D341Med (cell line): ENCODE measurements at regions not wholly inside any gene's neighbourhood (a gene's known extent, or its start where the extent isn't known, plus 50 kb on each side); places are given as distances from the start of the nearest gene placed in this dataset.
"Not testable (repeated sequence)": the region's sequence is repeated elsewhere in the genome, so short reads cannot be mapped to it uniquely, and the experiment has no call there.

Source experiments
- DNase-seq: peaks from one replicate; pipeline ENCODE4 v3.0.0; 2012; ENCODE audit warnings: low spot score

DNA sequence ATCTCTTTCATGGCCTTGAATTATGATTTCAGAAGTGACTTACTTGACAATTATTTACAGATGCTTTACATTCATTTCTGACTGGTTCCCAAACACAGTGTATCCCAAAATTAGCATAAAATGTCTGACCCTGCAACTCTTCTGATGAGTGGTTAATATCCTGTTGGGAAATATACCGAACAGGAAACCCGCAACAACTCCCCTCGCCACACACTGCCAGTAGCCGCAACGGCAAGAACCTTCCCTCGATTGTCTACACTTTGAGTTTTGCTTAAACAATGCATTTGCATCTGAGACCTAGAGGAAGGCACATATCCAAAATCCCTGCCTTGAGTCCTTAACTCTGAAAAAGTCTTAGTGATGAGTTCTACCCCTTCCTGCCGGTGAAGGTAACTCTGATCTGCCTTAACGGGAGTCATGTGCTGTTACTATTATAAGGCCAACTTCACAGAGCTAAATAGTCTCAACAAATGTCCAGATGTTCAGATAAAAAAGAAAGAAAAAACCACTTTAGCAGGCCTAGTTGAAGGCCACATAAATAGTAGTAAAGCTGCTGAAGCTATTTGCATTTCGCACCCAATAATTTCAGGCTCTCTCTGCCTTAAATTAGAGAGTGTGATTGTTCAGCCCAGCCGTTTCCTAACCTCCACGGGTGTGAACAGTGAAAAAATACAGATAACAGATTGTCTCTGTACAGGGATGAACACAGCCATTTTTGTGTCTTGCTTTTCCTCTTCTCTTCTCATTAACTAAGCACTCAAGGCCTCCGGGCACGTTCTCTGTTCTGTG, 321.1 kb downstream of the HS3ST3B1 start:
- no peak for DNase-seq

DNA sequence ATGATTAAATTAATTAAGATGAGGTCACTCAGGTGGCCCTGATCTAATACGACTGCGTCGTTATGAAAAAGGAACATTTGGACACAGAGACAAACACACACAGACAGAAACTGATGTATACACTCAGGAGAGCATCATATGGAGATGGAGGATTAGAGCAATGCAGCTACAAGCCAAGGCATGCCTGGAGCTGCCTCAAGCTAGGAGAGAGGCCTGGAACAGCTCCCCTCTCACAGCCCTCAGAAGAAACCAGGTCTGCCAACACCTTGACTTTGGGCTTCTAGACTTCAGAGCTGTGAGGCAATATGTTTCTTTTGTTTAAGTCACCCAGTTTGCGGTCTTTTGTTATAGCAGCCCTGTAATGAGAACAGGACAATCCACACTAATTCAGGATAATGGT, 318.9 kb downstream of the HS3ST3B1 start:
- DNase-seq = no peak

DNA sequence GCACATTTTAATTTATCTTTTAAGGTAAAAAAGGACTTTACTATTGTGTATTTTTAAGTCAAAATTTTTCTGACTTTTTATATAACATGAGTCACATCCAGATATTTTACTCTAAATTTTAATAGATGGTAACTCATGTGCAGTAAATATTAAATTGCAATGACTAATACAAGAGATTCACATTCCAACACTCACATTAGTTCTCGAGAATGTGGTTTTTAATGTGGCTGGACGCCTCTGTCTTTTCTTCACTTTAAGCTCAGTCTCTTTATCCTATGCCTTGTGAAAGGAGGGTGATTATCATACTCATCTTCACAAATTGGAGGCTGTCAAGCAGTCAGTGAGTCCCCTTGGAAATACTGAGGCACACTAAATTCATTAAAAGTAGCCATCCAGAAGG, 315.6 kb downstream of the HS3ST3B1 start:
- DNase-seq = no peak

DNA sequence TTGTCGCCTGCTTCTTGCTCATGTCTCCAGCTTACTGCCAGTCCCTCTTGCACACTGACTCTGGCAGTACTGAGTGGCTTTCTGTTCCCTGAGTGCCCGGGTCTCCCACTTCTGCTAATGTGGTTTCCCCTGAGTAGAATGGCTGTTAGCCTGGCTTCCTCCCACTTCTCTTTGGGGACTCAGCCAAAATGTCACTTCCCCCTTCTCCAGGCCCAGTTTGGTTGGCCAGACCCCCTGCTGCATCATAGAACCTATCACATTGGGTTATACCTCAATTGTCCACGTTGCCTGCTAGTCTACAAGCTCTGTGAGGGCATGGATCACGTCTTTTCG, 304.4 kb downstream of the HS3ST3B1 start:
- no peak for DNase-seq

DNA sequence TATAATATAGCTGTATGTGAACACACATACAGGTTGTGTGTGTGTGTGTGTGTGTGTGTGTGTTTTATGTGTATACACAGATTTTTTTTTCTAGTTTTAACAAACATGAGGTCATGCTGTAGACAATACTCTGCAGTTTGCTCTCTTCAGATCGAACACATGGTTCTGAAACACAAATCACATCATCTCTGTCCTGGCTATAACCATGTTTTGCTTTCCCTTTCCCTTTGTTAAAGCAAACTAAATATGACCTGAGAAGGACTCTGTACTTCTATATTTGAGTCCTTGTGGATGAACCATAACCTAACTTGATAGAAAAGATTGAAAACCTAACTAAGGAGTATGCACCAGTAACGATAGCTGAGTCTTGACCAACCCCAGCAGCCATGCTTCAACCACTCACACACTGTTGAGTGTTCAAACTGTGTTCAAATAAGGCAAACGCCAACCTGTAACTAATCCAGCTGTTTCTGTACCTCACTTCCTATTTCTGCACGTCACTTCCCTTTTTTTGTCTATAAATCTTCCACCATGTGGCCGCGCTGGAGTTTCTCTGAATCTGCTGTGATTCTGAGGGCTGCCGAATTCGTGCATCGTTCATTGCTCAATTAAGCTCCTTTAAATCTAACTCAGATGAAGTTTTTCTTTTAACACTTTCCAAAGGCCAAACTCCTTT, 303.8 kb downstream of the HS3ST3B1 start:
- no peak for DNase-seq

- DNase-seq = no peak
Measured at GRCh38 chr17:14596224-14596623, 295.3 kb downstream of the HS3ST3B1 start.

DNA sequence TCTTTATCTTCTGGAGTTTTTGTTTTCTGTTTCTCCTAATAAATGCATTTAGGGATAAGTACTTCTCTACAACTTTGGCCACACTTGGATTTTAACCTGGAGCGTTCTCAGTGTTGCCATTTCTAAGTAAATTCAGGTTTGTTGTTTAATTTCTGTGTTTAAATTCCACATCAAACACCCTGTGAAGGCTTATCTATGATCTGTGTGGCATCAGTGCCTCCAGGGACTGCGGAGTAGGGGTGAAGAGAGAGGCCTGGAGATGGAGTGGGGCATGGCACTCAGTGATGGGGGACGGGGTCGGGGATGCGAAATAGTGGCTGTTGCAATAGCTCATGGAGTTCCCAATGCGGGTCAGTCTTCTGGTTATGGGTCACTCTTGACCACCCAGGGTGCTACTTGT, 294.8 kb downstream of the HS3ST3B1 start:
- DNase-seq = no peak

GRCh38 chr17:14594690-14595089, 293.8 kb downstream of the HS3ST3B1 start:
- no peak for DNase-seq

DNA sequence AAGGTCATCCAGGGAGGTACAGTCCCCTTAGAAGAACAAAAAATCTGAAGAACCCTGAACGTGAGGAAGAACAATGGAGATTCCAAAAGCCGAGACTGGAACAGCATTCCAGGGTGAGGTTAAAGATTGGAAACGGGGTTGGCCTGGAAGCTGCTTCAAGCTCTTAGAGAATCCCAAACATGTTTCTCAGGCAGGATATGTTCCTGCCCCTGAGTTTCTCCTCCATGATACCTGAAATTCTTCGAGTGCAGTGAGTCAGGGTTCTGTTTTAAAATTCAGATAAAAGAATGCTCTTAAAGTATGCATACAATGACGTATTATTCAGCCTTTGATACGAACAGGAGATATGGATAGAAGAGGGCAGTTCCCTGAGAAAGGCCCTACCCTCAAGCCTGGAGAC, 293.1 kb downstream of the HS3ST3B1 start:
- DNase-seq = no peak

DNA sequence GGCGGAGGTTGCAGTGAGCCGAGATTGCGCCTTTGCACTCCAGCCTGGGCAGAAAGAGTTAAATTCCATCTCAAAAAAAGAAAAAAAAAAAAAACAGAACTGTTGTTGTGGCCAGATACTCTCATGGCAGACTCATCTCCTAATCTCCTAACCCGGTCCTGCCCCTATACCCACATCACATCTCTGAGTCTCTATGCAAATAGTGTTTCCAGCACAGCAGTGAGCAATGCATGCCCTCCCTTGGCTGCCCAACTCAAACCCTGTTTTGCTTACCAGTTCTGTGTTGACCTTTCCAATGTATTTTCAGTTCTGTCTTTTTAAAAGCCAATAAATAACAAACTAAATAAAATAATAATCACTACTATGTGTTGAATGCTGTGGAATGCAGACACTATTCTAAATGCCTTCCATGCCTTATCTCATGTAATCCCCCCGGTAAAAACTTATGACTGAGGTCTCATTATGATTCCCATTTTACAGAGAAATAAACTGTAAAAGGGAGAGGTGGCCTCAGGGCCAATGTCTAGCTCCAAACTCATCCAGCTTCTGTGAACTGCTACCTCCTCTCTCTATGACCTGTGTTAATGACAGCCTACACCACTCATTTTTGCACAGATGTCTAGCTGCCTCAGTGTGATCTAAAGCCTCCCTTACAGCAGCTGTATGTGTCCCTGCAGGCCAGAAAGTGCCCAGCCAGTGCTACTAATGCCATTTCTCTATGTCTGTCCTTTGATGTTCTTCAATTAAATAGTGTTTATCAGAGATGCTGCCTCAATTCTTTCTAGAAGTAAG, 289.8 kb downstream of the HS3ST3B1 start:
- no peak for DNase-seq

DNA sequence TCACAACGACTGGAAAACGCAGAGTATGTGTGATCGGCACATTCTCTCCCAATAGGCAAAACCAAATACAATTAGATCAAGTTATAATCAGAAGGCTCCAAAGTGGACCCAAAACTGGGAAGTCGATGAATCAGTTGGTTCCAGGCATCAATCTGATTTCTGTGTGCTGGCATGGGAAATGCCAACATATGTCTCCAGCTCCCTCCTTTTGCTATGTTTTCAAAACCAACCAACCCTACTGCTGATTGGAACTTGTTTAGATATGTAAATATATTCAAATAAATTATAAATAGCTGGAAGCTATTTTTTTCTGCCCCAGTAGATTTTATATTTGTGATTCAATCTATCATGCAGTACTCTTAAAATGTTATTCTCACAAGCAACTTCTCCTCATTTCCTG, 284.2 kb downstream of the HS3ST3B1 start:
- DNase-seq = no peak

- no peak for DNase-seq
Measured at GRCh38 chr17:14582996-14583395, 282.1 kb downstream of the HS3ST3B1 start.

DNA sequence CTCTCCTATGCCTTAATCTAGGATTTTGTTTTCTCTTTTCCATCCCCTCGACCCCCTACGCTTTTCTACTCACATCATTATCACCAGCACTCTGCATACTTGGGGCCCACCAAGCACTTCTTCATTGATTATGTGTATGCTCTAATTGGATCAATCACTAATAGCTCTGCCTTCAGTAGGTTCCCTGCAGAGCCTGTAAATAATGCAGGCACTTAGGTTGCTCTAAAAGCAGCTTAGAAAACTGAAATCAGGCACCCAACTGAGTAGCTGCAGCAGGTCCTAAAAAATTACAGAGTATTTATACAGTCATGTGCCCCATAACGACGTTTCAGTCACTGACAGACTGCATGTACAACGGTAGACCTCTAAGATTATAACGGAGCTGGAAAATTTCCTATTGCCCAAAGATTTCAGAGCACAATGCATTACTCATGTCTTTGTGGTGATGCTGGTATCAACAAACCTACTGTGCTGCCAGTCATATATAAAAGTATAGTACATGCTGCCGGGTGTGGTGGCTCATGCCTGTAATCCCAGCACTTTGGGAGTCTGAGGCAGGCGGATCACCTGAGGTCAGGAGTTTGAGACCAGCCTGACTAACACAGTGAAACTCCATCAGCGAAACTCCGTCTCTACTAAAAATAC, 280.4 kb downstream of the HS3ST3B1 start:
- DNase-seq = no peak

DNA sequence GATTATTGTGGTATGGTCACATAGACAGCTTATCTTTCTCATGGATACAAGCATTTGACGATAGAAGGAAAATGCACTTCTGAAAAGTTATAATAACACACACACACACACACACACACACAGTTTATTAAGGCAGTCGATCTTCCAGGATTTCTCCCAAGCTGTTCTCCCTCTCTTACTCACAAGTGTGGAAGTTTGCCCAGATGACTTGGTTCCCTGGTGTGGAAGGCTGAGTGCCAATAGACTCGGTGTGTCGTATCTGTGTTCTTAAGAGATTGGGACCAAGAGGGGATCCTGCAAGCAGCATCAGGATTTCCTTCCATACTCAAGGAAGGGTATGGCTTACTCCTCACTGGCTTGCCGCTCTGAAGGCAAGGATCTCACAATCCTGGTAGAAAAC, 279.6 kb downstream of the HS3ST3B1 start:
- DNase-seq = no peak

GRCh38 chr17:14579716-14580115, 278.8 kb downstream of the HS3ST3B1 start:
- no peak for DNase-seq

- no peak for DNase-seq
Measured at GRCh38 chr17:14575471-14575953, 274.6 kb downstream of the HS3ST3B1 start.

GRCh38 chr17:14560325-14560724, 259.4 kb downstream of the HS3ST3B1 start:
- DNase-seq = not testable (repeated sequence)

DNA sequence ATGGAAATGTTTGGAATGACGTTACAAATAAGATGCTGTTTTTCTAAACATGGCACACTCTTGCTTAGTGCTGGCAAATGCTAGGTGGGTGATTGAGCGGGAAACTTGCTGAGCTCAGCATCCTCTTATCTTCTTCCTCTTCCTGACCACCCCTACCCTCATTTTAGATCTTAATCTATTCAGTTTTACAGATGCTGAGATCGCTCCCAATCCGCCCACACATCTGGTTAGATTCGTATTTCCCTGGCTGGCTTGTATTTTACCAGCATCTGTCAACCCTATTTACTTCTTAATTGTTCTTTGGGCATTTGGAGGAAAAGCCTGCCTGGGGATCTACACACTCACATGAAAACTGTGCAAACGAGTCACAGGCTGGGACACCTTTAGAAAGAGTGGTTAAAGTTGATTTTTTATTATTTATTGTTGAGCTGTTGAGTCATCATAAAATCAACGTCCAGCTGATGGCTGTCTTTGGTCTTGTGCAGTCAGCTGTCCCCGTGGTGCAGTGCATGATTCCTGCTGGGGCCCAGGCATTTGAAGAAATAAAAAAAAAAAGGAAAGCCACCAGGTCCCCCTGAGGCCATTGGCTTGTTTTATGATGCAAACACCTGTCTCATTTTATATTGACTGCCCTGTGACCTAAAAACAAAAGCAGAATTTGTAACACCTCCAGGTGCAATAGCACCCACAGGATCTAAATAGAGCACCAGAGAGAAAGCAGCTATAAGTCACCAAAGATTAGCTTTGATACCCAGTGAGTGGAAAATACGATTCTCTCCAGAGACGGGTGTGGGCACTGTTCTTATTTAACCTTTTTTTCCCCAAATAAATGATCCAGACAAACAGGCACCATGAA, 258.6 kb downstream of the HS3ST3B1 start:
- no peak for DNase-seq

- no peak for DNase-seq
Measured at GRCh38 chr17:14557480-14557879, 256.6 kb downstream of the HS3ST3B1 start.

DNA sequence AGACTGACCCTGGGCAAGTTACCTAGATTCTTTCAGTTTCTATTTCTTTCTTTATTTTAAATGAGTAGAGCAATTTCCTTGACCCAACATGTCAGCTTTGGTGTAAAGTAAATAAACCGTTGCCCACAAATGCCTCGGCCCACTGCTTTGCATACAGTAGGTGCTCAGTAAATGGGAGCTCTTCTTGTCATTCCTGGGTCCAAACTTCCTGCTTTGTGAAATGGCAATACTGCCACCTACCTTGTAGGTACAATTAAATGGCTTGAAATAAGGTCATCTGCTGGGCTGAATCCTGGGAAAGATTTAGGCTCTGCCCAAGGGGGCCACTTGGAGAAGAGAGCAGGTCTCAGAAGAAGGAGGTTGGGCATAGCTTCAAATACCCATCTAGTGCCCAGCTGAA, 253.0 kb downstream of the HS3ST3B1 start:
- no peak for DNase-seq

DNA sequence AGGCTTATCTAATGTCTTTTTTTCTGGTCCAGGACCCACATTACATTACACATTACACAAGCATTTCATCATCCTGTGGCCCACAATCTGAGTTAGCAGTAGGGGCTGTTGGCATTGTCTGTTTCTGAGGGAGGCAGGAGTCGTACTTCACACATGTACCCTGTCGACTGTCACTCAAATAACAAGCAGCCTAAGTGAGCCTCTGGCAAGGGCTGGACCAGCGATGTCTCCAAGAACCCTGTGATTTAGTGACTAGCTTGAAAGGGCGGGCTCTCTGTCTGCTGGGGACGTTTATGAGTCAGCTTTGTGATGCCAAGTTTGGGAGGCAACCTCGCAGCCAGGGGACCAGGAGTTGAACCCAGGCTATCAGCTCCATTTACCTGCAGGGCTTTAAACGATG, 251.4 kb downstream of the HS3ST3B1 start:
- no peak for DNase-seq
